DND-41 (cell line): ENCODE measurements at regions not wholly inside any gene's neighbourhood (a gene's known extent, or its start where the extent isn't known, plus 50 kb on each side); places are given as distances from the start of the nearest gene placed in this dataset.

ENCODE experiments used
- ATAC-seq: fragments of 200-7000 bp; cut with Tn5 transposase; 3 replicates; pipeline ENCODE4 v1.9.1; 2021; ENCODE audit warnings: low read depth; ENCODE audit not compliant: insufficient read depth
- DNase-seq: peaks from one replicate; pipeline ENCODE4 v3.0.0-alpha.2; 2020
- H2AFZ ChIP-seq: 2 replicates; pipeline ENCODE4 v1.6.0; 2012; ENCODE audit warnings: low read depth, low read length
- H3K27ac ChIP-seq: 2 replicates; pipeline ENCODE4 v1.5.1; 2012; ENCODE audit warnings: low read length, inconsistent platforms
- H3K27me3 ChIP-seq: fragments of 200-600 bp; sonication (generic); 2 replicates; pipeline ENCODE4 v1.6.0; 2012; ENCODE audit warnings: low read length, mild to moderate bottlenecking, inconsistent platforms; ENCODE audit not compliant: insufficient read depth, poor library complexity
- H3K36me3 ChIP-seq: 2 replicates; pipeline ENCODE4 v1.5.1; 2012; ENCODE audit warnings: low read length, inconsistent platforms; ENCODE audit not compliant: insufficient read depth
- H3K4me1 ChIP-seq: 2 replicates; pipeline ENCODE4 v1.5.1; 2012; ENCODE audit warnings: mild to moderate bottlenecking, low read length; ENCODE audit not compliant: insufficient read depth
- H3K4me2 ChIP-seq: 2 replicates; pipeline ENCODE4 v1.6.0; 2012; ENCODE audit warnings: mild to moderate bottlenecking, moderate library complexity, low read length, inconsistent platforms; ENCODE audit not compliant: insufficient read depth
- H3K4me3 ChIP-seq, 2 experiments: fragments of 200-600 bp in 1 of 2; shearing (Covaris generic) in 1 of 2; 2 replicates each; pipeline ENCODE4 v1.5.1; 2012 to 2016; ENCODE audit warnings: inconsistent platforms in 2 of 2, low read length in 2 of 2, mild to moderate bottlenecking in 2 of 2, low read depth in 1 of 2, moderate library complexity in 1 of 2
- H3K79me2 ChIP-seq: 2 replicates; pipeline ENCODE4 v1.6.0; 2012; ENCODE audit warnings: low read length, inconsistent platforms; ENCODE audit not compliant: insufficient read depth
- H3K9ac ChIP-seq: 2 replicates; pipeline ENCODE4 v1.6.0; 2012; ENCODE audit warnings: low read depth, mild to moderate bottlenecking, inconsistent platforms, low read length, moderate library complexity
- H3K9me3 ChIP-seq: 2 replicates; pipeline ENCODE4 v1.5.1; 2012; ENCODE audit warnings: low read length, moderate library complexity, mild to moderate bottlenecking, inconsistent platforms; ENCODE audit not compliant: insufficient read depth, severe bottlenecking
- H4K20me1 ChIP-seq: 2 replicates; pipeline ENCODE4 v1.6.0; 2012; ENCODE audit warnings: low read length; ENCODE audit not compliant: insufficient read depth
- EZH2 ChIP-seq: IDR thresholded peaks from 3 replicates; pipeline ENCODE4 v1.6.1; 2012; ENCODE audit warnings: borderline replicate concordance, low read depth, mild to moderate bottlenecking, moderate library complexity, low read length, inconsistent platforms; ENCODE audit not compliant: severe bottlenecking
- TF ChIP-seq, protein P1 (sequence below): IDR thresholded peaks from 2 replicates; pipeline ENCODE4 v1.5.1; 2012; ENCODE audit warnings: borderline replicate concordance, low read length, moderate library complexity, mild to moderate bottlenecking; ENCODE audit not compliant: poor library complexity, severe bottlenecking; ENCODE audit errors: extremely low read depth

DNA sequence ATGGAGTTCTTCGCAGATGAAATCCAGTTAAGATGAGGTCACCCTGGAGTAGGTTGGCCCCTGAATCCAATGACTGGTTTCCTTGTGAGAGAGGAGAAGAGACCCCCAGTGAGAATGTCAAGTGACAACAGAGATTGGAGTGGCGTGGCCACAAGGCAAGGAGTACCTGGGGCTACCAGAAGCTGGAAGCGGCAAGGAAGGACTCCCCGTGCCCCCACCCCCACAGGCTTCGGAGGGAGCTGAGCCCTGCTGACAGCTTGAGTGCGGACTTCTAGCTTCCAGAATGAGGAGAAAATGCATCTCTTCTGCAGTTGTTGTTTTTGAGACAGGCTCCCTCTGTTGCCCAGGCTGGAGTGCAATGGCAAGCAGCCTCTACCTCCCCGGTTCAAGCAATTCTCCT, 78.0 kb upstream of the HPCAL1 start:
- H3K27ac ChIP-seq, result no peak overlapping the region
- H3K36me3 ChIP-seq, result no peaks in the 10 kb centered on the region
- ATAC-seq, result no peak
- no peak overlapping the region for H3K4me3 ChIP-seq
- no peak overlapping the region for H3K9ac ChIP-seq
- DNase-seq, result no peak
- H4K20me1 ChIP-seq, result no peaks in the 10 kb centered on the region
- H3K79me2 ChIP-seq, result no peaks in the 10 kb centered on the region
- no peaks in the 10 kb centered on the region for H3K4me1 ChIP-seq
- H3K4me2 ChIP-seq, result no peak overlapping the region
- TF ChIP-seq, protein P1, sequence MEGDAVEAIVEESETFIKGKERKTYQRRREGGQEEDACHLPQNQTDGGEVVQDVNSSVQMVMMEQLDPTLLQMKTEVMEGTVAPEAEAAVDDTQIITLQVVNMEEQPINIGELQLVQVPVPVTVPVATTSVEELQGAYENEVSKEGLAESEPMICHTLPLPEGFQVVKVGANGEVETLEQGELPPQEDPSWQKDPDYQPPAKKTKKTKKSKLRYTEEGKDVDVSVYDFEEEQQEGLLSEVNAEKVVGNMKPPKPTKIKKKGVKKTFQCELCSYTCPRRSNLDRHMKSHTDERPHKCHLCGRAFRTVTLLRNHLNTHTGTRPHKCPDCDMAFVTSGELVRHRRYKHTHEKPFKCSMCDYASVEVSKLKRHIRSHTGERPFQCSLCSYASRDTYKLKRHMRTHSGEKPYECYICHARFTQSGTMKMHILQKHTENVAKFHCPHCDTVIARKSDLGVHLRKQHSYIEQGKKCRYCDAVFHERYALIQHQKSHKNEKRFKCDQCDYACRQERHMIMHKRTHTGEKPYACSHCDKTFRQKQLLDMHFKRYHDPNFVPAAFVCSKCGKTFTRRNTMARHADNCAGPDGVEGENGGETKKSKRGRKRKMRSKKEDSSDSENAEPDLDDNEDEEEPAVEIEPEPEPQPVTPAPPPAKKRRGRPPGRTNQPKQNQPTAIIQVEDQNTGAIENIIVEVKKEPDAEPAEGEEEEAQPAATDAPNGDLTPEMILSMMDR, result no peak
- TF ChIP-seq EZH2, result no peak
- H3K9me3 ChIP-seq, result no peaks in the 10 kb centered on the region
- H3K27me3 ChIP-seq, result no peaks in the 10 kb centered on the region
- H2AFZ ChIP-seq, result no peak overlapping the region

DNA sequence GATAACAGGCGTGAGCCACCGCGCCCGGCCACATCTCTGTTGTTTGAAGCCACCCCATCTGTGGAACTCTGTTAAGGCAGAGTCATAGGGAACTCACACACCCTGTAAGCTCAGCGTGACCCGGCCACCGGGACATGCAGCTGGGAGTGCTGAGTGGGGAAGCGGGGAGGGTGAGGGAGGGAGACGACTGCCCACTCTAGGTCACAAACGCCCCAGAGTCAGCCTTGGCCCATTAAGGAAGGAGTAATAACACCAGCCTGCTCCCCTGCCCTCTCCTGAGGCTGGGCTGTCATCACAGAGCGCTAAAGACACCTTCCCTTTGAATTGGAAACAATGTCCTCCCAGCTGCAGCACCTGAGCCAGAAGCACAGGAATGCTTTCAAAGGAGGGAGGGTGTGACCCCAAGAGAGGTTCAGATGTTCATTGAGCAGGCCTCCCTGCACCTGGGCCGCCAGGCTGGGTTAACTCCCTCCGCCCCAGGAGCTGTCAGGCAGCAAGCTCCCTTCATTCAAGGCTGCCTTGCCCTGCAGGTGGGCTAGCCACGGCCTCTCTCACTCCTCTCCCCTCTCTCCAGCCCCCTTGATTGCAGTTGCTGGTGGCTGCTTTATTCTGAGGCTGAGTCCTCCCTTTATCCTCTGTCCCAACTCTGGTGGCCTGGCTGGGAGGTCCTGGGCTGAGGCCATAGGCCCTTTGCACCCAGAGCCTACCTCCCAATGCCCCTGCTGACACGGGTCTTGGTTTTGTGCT, 77.2 kb upstream of the HPCAL1 start:
- Histone ChIP-seq H4K20me1 (no peaks in the 10 kb centered on the region), H3K27me3 (no peaks in the 10 kb centered on the region), H3K4me3 (no peak overlapping the region), H3K27ac (no peak overlapping the region), H3K36me3 (no peaks in the 10 kb centered on the region), H3K9me3 (no peaks in the 10 kb centered on the region), H3K4me1 (no peaks in the 10 kb centered on the region), H3K4me2 (no peak overlapping the region), H3K79me2 (no peaks in the 10 kb centered on the region), H3K9ac (no peak overlapping the region), H2AFZ (no peak overlapping the region)
- no peak for TF ChIP-seq EZH2
- TF ChIP-seq, protein P1, result no peak
- ATAC-seq, result no peak
- no peak for DNase-seq

DNA sequence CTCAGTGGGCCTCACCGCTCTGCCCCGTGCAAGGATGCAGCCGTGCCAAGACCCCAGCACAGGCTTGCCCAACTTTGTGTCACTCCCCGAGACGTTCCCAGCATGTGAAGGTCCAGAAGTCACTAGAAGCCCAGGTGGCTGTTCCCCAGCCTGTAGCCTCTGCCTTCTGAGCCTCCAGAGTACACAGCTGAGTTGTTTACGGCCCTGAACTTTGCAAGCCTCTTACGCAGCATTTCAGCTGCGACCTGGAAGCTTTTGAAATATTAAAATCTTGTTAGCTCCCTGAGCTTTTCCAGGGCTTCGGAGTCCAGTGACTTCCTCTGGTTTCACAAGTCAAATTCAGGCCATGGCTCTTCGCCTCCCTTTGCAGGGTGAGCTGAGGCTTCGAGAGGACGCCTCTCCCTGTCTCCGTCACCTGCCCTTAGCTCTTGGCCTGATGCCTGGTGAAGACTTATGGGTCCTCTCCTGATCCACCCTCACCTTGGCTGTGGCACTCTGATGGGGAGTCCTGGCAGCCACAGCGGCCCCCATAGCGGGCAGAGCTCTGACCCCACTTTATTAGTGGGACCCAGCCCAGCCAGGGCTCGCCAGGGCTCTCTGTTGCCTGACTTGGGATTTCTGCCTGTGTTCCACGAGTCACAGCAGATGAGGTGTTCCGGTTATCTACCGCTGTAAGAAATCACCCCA, 76.5 kb upstream of the HPCAL1 start:
- H3K4me2 ChIP-seq, result no peak overlapping the region
- no peaks in the 10 kb centered on the region for H3K79me2 ChIP-seq
- H3K9ac ChIP-seq, result no peak overlapping the region
- TF ChIP-seq EZH2, result no peak
- TF ChIP-seq, protein P1, result no peak
- H2AFZ ChIP-seq, result no peak overlapping the region
- no peaks in the 10 kb centered on the region for H3K4me1 ChIP-seq
- no peak overlapping the region for H3K27ac ChIP-seq
- H3K4me3 ChIP-seq, result no peak overlapping the region
- DNase-seq, result no peak
- H3K9me3 ChIP-seq, result no peaks in the 10 kb centered on the region
- no peak for ATAC-seq
- no peaks in the 10 kb centered on the region for H3K36me3 ChIP-seq
- no peaks in the 10 kb centered on the region for H3K27me3 ChIP-seq
- H4K20me1 ChIP-seq, result no peaks in the 10 kb centered on the region
